IPS-15b (cell line): ENCODE measurements at regions not wholly inside any gene's neighbourhood (a gene's known extent, or its start where the extent isn't known, plus 50 kb on each side); places are given as distances from the start of the nearest gene placed in this dataset.
"Not testable (repeated sequence)": the region's sequence is repeated elsewhere in the genome, so short reads cannot be mapped to it uniquely, and the experiment has no call there.

Source experiments
- H3K27me3 ChIP-seq: one replicate; pipeline ENCODE4 v1.6.1; 2013; ENCODE audit warnings: low read length; ENCODE audit not compliant: control insufficient read depth, insufficient read depth
- H3K36me3 ChIP-seq: one replicate; pipeline ENCODE4 v1.6.1; 2013; ENCODE audit warnings: low read length; ENCODE audit not compliant: control insufficient read depth, insufficient read depth
- H3K4me1 ChIP-seq: one replicate; pipeline ENCODE4 v1.6.1; 2013; ENCODE audit warnings: mild to moderate bottlenecking, low read length; ENCODE audit not compliant: control insufficient read depth, insufficient read depth
- H3K4me3 ChIP-seq: one replicate; pipeline ENCODE4 v1.5.1; 2013; ENCODE audit warnings: low read depth, low read length
- H3K9ac ChIP-seq: one replicate; pipeline ENCODE4 v1.6.1; 2013; ENCODE audit warnings: low read depth, mild to moderate bottlenecking, low read length
- H3K9me3 ChIP-seq: one replicate; pipeline ENCODE4 v1.6.1; 2013; ENCODE audit warnings: mild to moderate bottlenecking, low read length; ENCODE audit not compliant: control insufficient read depth, insufficient read depth

- H3K27me3 ChIP-seq, H3K36me3 ChIP-seq, H3K9me3 ChIP-seq, H3K9ac ChIP-seq, H3K4me3 ChIP-seq, H3K4me1 ChIP-seq: not testable (repeated sequence)
Observed at GRCh38 chr1:95297906-95298305, 63.9 kb downstream of the RWDD3 start.

- no peak overlapping the region for H3K4me3 ChIP-seq
- H3K4me1 ChIP-seq, result no peaks in the 10 kb centered on the region
- no peaks in the 10 kb centered on the region for H3K9me3 ChIP-seq
- H3K27me3 ChIP-seq, result no peaks in the 10 kb centered on the region
- H3K36me3 ChIP-seq, result no peaks in the 10 kb centered on the region
- no peak overlapping the region for H3K9ac ChIP-seq
Observed at GRCh38 chr1:95301091-95301490, 67.1 kb downstream of the RWDD3 start.

- Histone ChIP-seq H3K4me1 (no peaks in the 10 kb centered on the region), H3K9me3 (no peaks in the 10 kb centered on the region), H3K27me3 (no peaks in the 10 kb centered on the region), H3K36me3 (no peaks in the 10 kb centered on the region), H3K4me3 (no peak overlapping the region), H3K9ac (no peak overlapping the region)
Observed at GRCh38 chr1:95301614-95302013, 67.6 kb downstream of the RWDD3 start.

GRCh38 chr1:95304803-95305202 is 70.8 kb downstream of the RWDD3 start:
- H3K9me3 ChIP-seq, result no peaks in the 10 kb centered on the region
- H3K4me3 ChIP-seq, result no peak overlapping the region
- H3K9ac ChIP-seq, result no peak overlapping the region
- H3K4me1 ChIP-seq, result peaks cover 10% of the 10 kb centered on the region
- no peaks in the 10 kb centered on the region for H3K27me3 ChIP-seq
- H3K36me3 ChIP-seq, result no peaks in the 10 kb centered on the region

GRCh38 chr1:95308276-95309030 is 74.4 kb downstream of the RWDD3 start:
- Histone ChIP-seq H3K9me3 (no peaks in the 10 kb centered on the region), H3K36me3 (no peaks in the 10 kb centered on the region), H3K4me1 (peaks cover 10% of the 10 kb centered on the region), H3K4me3 (no peak overlapping the region), H3K27me3 (no peaks in the 10 kb centered on the region), H3K9ac (no peak overlapping the region)

GRCh38 chr1:95309031-95309471 is 75.0 kb downstream of the RWDD3 start:
- Histone ChIP-seq H3K9ac (no peak overlapping the region), H3K9me3 (no peaks in the 10 kb centered on the region), H3K36me3 (no peaks in the 10 kb centered on the region), H3K4me3 (no peak overlapping the region), H3K27me3 (no peaks in the 10 kb centered on the region), H3K4me1 (peaks cover 10% of the 10 kb centered on the region)

GRCh38 chr1:95311014-95311413 is 77.0 kb downstream of the RWDD3 start:
- no peak overlapping the region for H3K9ac ChIP-seq
- H3K36me3 ChIP-seq, result no peaks in the 10 kb centered on the region
- no peak overlapping the region for H3K4me3 ChIP-seq
- peaks cover 10% of the 10 kb centered on the region for H3K4me1 ChIP-seq
- H3K27me3 ChIP-seq, result no peaks in the 10 kb centered on the region
- no peaks in the 10 kb centered on the region for H3K9me3 ChIP-seq

GRCh38 chr1:95311762-95312161 is 77.8 kb downstream of the RWDD3 start:
- no peaks in the 10 kb centered on the region for H3K27me3 ChIP-seq
- no peak overlapping the region for H3K9ac ChIP-seq
- no peaks in the 10 kb centered on the region for H3K36me3 ChIP-seq
- peaks cover 10% of the 10 kb centered on the region for H3K4me1 ChIP-seq
- no peaks in the 10 kb centered on the region for H3K9me3 ChIP-seq
- no peak overlapping the region for H3K4me3 ChIP-seq

- H3K4me3 ChIP-seq, result no peak overlapping the region
- no peaks in the 10 kb centered on the region for H3K9me3 ChIP-seq
- H3K4me1 ChIP-seq, result peaks cover 10% of the 10 kb centered on the region
- H3K27me3 ChIP-seq, result no peaks in the 10 kb centered on the region
- no peak overlapping the region for H3K9ac ChIP-seq
- H3K36me3 ChIP-seq, result no peaks in the 10 kb centered on the region
Observed at GRCh38 chr1:95312181-95312580, 78.2 kb downstream of the RWDD3 start.

GRCh38 chr1:95313527-95313926 is 79.5 kb downstream of the RWDD3 start:
- H3K4me3 ChIP-seq, result no peak overlapping the region
- H3K9me3 ChIP-seq, result no peaks in the 10 kb centered on the region
- H3K27me3 ChIP-seq, result no peaks in the 10 kb centered on the region
- no peaks in the 10 kb centered on the region for H3K36me3 ChIP-seq
- peaks cover 7% of the 10 kb centered on the region for H3K4me1 ChIP-seq
- H3K9ac ChIP-seq, result no peak overlapping the region

- H3K36me3 ChIP-seq, result no peaks in the 10 kb centered on the region
- no peak overlapping the region for H3K9ac ChIP-seq
- H3K9me3 ChIP-seq, result no peaks in the 10 kb centered on the region
- no peaks in the 10 kb centered on the region for H3K4me1 ChIP-seq
- H3K4me3 ChIP-seq, result no peak overlapping the region
- no peaks in the 10 kb centered on the region for H3K27me3 ChIP-seq
Observed at GRCh38 chr1:95321531-95321930, 87.5 kb downstream of the RWDD3 start.

- Histone ChIP-seq H3K36me3 (no peaks in the 10 kb centered on the region), H3K27me3 (no peaks in the 10 kb centered on the region), H3K9me3 (no peaks in the 10 kb centered on the region), H3K9ac (no peak overlapping the region), H3K4me1 (no peaks in the 10 kb centered on the region), H3K4me3 (no peak overlapping the region)
Observed at GRCh38 chr1:95323123-95323522, 89.1 kb downstream of the RWDD3 start.
